ENCODE measurements at regions not wholly inside any gene's neighbourhood (a gene's known extent, or its start where the extent isn't known, plus 50 kb on each side); places are given as distances from the start of the nearest gene placed in this dataset.

DNA sequence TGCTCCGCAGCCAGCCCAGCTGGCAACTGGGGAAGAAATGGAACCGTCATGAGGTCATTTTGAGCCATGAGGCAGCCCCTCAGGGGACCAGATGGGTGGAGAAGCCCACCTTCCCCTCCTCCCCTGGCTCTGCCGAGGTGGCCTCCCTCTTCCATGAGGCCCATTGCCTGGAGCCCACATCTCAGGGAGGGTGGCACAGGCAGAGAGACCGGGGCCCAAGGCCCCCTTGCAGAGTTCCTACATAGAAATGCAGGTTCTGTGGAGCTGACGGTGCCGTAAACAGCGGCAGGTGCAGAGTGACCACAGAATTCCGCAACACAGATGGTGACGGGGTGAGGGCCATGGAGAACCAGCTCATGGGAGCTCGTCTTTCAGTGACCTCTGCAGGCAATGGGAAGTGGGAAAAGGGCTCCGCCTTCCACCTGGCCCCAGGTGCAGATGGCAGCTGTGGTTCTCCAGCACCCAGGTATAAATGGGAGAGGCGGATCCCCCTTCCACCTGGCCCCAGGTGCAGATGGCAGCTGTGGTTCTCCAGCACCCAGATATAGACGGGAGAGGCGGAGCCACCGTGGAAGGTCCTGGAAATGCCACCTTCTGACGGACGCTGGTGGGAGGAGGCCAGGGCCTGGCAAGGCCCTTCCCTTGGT is 765.4 kb downstream of the BRD1 start:
- H3K27ac ChIP-seq (ENCODE audit: extremely low read length, insufficient read depth, low read length): no peak overlapping the region
- WGBS (ENCODE audit: low lambda C conversion rate): 28% methylated on average over 8 of the region's 17 CpGs
- peaks cover 4 to 15% of the 10 kb centered on the region in 2 experiments; a peak in 3 of 5 replicates for H3K27me3 ChIP-seq (ENCODE audit: control insufficient read depth in 1 of 2, insufficient read depth in 2 of 2, low read length in 2 of 2)
- no peak for TF ChIP-seq YEATS4 (CRISPR knock-in tag; IDR thresholded peaks at IDR 0.05; ENCODE audit: borderline replicate concordance)
- TF ChIP-seq PHF21A (CRISPR knock-in tag; IDR thresholded peaks at IDR 0.05): no peak
- no peak for TF ChIP-seq MXD3 (CRISPR knock-in tag; IDR thresholded peaks at IDR 0.05)
- no peak for TF ChIP-seq NCOR1 (IDR thresholded peaks at IDR 0.05; ENCODE audit: borderline replicate concordance, low read length)
- no peak for TF ChIP-seq HMG20B (CRISPR knock-in tag; conservative IDR thresholded peaks at IDR 0.05)
- no peak for TF ChIP-seq NR2F6 (IDR thresholded peaks at IDR 0.05)
- TF ChIP-seq NR2F6 (CRISPR knock-in tag; IDR thresholded peaks at IDR 0.05): no peak
- no peak for TF ChIP-seq ZNF546 (CRISPR knock-in tag; conservative IDR thresholded peaks at IDR 0.05)
- no peak for TF ChIP-seq SRY (CRISPR knock-in tag; IDR thresholded peaks at IDR 0.05)
- TF ChIP-seq ZNF776 (CRISPR knock-in tag; IDR thresholded peaks at IDR 0.05): no peak
- no peak for TF ChIP-seq GABPA (IDR thresholded peaks at IDR 0.05; ENCODE audit: low read depth, low read length)
- no peak for TF ChIP-seq GABPA (CRISPR knock-in tag; IDR thresholded peaks at IDR 0.05; ENCODE audit: low read depth)
- no peaks in the 10 kb centered on the region for H3K79me2 ChIP-seq (ENCODE audit: insufficient read depth, low read length)
- H3K9me3 ChIP-seq (ENCODE audit: low read length): no peaks in the 10 kb centered on the region
- intact Hi-C loops (cut with micrococcal nuclease; ENCODE audit: unreplicated experiment): no loop called here
- in situ Hi-C loops (cut with HindIII; ENCODE audit: extremely low pct_ligation_motif_present, low pct_unique_long_range_greater_than_20kb): no loop called here
- H3K4me3 ChIP-seq (replicated peaks in 1 of 3; ENCODE audit: insufficient read depth in 1 of 3, low read depth in 2 of 3, low read length in 3 of 3): no peak overlapping the region
- H3K36me3 ChIP-seq (replicated peaks in 1 of 2; ENCODE audit: control insufficient read depth in 1 of 2, insufficient read depth in 2 of 2, low read length in 2 of 2): no peaks in the 10 kb centered on the region
- CTCF ChIA-PET (ENCODE audit: low intra/inter-chr PET ratio, low total read pairs): no interaction called here
- H3K4me1 ChIP-seq (ENCODE audit: insufficient read depth, low read length): no peaks in the 10 kb centered on the region
- no TSS peak for BruUV-seq (replicated peaks)
- ATAC-seq (no peak), FAIRE-seq (no peak), DNase-seq (ENCODE audit: low spot score) (no peak)
- no peak overlapping the region for H3K4me2 ChIP-seq (ENCODE audit: low read depth, low read length)
- no peak overlapping the region for H2AFZ ChIP-seq (ENCODE audit: low read length)
- POLR2A ChIA-PET: no interaction called here
- H3K9ac ChIP-seq (ENCODE audit: insufficient read depth, low read depth, low read length): no peak overlapping the region
- H4K20me1 ChIP-seq (ENCODE audit: insufficient read depth, low read length): no peaks in the 10 kb centered on the region

All from HepG2 (cell line).